Limb (tissue), 2 donors: ENCODE measurements at regions not wholly inside any gene's neighbourhood (a gene's known extent, or its start where the extent isn't known, plus 50 kb on each side); places are given as distances from the start of the nearest gene placed in this dataset.
"Not testable (repeated sequence)": the region's sequence is repeated elsewhere in the genome, so short reads cannot be mapped to it uniquely, and the experiment has no call there.

Experiments
- DNase-seq, 2 donors: peaks; one replicate each; pipeline ENCODE4 v3.0.0-alpha.2; 2016; ENCODE audit errors: extremely low spot score in 2 of 2

GRCh38 chr3:81869382-81869781 lies 107.9 kb upstream of the GBE1 start:
- DNase-seq, result no peak

- DNase-seq, result no peak
Observed at GRCh38 chr3:81868597-81868996, 107.2 kb upstream of the GBE1 start.

- no peak for DNase-seq
Observed at GRCh38 chr3:81867875-81868274, 106.4 kb upstream of the GBE1 start.

- not testable (repeated sequence) for DNase-seq
Observed at GRCh38 chr3:81865164-81865563, 103.7 kb upstream of the GBE1 start.

- DNase-seq, result no peak
Observed at GRCh38 chr3:81864272-81864671, 102.8 kb upstream of the GBE1 start.

GRCh38 chr3:81863756-81864155 lies 102.3 kb upstream of the GBE1 start:
- no peak for DNase-seq

GRCh38 chr3:81861593-81861992 lies 100.1 kb upstream of the GBE1 start:
- DNase-seq, result no peak

GRCh38 chr3:81859524-81859923 lies 98.1 kb upstream of the GBE1 start:
- no peak for DNase-seq

- no peak for DNase-seq
Observed at GRCh38 chr3:81853431-81853830, 92.0 kb upstream of the GBE1 start.

GRCh38 chr3:81851176-81851575 lies 89.7 kb upstream of the GBE1 start:
- DNase-seq, result no peak

GRCh38 chr3:81846988-81847387 lies 85.5 kb upstream of the GBE1 start:
- no peak for DNase-seq

GRCh38 chr3:81841540-81841939 lies 80.1 kb upstream of the GBE1 start:
- no peak for DNase-seq

- DNase-seq, result no peak
Observed at GRCh38 chr3:81839504-81840094, 78.2 kb upstream of the GBE1 start.

GRCh38 chr3:81838457-81838856 lies 77.0 kb upstream of the GBE1 start:
- no peak for DNase-seq

GRCh38 chr3:81837071-81837593 lies 75.7 kb upstream of the GBE1 start:
- DNase-seq, result no peak

GRCh38 chr3:81829937-81830336 lies 68.5 kb upstream of the GBE1 start:
- no peak for DNase-seq

- not testable (repeated sequence) for DNase-seq
Observed at GRCh38 chr3:81829272-81829671, 67.8 kb upstream of the GBE1 start.

GRCh38 chr3:81823882-81824395 lies 62.5 kb upstream of the GBE1 start:
- DNase-seq, result no peak

- DNase-seq, result no peak
Observed at GRCh38 chr3:81823086-81823485, 61.6 kb upstream of the GBE1 start.

GRCh38 chr3:81816473-81817250 lies 55.2 kb upstream of the GBE1 start:
- DNase-seq, result peak in 1 of 2 donors; percentile 22

GRCh38 chr3:81812098-81812497 lies 50.7 kb upstream of the GBE1 start:
- DNase-seq, result not testable (repeated sequence)
